ENCODE measurements at regions not wholly inside any gene's neighbourhood (a gene's known extent, or its start where the extent isn't known, plus 50 kb on each side); places are given as distances from the start of the nearest gene placed in this dataset.

GRCh38 chr5:92041206-92041605, 658.1 kb upstream of the ARRDC3 start:
- TF ChIP-seq GATA3 (IDR thresholded peaks at IDR 0.05; ENCODE audit: low read depth, low read length): no peak
- TF ChIP-seq GATA2 (IDR thresholded peaks at IDR 0.05; ENCODE audit: low read depth, low read length): no peak
